ENCODE measurements at regions not wholly inside any gene's neighbourhood (a gene's known extent, or its start where the extent isn't known, plus 50 kb on each side); places are given as distances from the start of the nearest gene placed in this dataset.
A peak's percentile ranks its signal among the peaks of the same experiment; 100 is the strongest.

DNA sequence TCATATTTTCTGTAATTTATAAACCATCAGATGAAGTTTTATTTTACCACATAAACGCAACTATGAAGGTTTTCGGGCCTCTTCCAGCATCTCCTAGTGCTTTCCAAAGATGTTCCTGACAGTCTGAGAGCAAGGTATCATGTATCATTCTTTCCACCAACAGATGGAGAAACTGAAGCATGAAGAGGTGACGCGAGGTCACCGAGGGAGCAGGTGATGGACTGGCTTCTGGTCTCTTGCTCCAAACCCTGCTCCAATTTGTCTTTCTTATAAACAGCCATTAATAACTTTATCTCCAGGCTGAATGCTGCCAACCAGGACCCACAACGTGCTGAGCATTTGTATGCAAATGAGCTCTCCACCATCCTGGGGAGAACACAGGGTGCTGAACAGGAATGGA, 86.3 kb upstream of the MAML3 start:
- H3K27ac ChIP-seq, result no peak overlapping the region
- no peak for DNase-seq
- H3K4me3 ChIP-seq, result no peak overlapping the region
- WGBS, 2 donors, result 84 to 89% methylated on average over 6 of the region's 6 CpGs
- H3K27me3 ChIP-seq, result no peaks in the 10 kb centered on the region
- H3K36me3 ChIP-seq (ENCODE audit: low read depth, missing control alignments), result no peaks in the 10 kb centered on the region
- no peak for TF ChIP-seq POLR2A (IDR thresholded peaks at IDR 0.05)
- TF ChIP-seq CTCF (IDR thresholded peaks at IDR 0.05), result no peak
- no peaks in the 10 kb centered on the region for H3K9me3 ChIP-seq
- intact Hi-C loops (cut with DNase I; ENCODE audit: low total_unique reads), result no loop called here
- peaks cover 27% of the 10 kb centered on the region for H3K4me1 ChIP-seq

DNA sequence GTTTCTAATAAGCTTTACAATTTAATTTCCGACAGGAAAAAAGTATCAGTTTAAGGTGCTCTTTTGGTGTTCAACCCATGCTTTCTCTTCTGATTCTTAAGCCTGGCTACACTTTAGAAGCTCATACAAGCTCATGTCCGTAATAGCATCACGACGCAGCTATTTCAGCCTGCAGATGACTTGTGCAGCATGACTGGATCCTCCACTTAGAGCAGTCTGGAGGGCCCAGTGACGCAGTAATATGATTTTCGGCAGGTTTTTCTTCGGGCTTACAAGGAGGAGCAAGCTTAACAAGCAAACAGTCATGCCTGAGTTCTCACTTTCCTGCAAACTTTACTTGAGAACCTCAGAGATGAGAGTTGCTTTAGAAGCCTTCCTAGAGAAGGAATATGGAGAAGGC, 85.3 kb upstream of the MAML3 start:
- Histone ChIP-seq H3K27me3 (no peaks in the 10 kb centered on the region), H3K4me3 (no peak overlapping the region), H3K4me1 (peaks cover 27% of the 10 kb centered on the region), H3K36me3 (ENCODE audit: low read depth, missing control alignments) (no peaks in the 10 kb centered on the region), H3K9me3 (no peaks in the 10 kb centered on the region), H3K27ac (no peak overlapping the region)
- 69 to 85% methylated on average over 7 of the region's 7 CpGs for WGBS, 2 donors
- intact Hi-C loops (cut with DNase I; ENCODE audit: low total_unique reads), result loop anchor here (10.0 kb wide), 1 partner anchor 65 kb away; no protein-coding TSS in a partner anchor
- no peak for DNase-seq
- TF ChIP-seq CTCF (IDR thresholded peaks at IDR 0.05) (no peak), POLR2A (IDR thresholded peaks at IDR 0.05) (no peak)

- Histone ChIP-seq H3K4me3 (peak overlapping the region in 1 of 2 donors; percentile 34), H3K36me3 (ENCODE audit: low read depth, missing control alignments) (no peaks in the 10 kb centered on the region), H3K27ac (peak overlapping the region; percentile 75 to 79), H3K9me3 (no peaks in the 10 kb centered on the region), H3K4me1 (peaks cover 27% of the 10 kb centered on the region), H3K27me3 (no peaks in the 10 kb centered on the region)
- DNase-seq, result peak; percentile 86
- 39 to 45% methylated on average over 8 to 13 of the region's 13 CpGs for WGBS, 2 donors
- TF ChIP-seq POLR2A (IDR thresholded peaks at IDR 0.05) (no peak), CTCF (IDR thresholded peaks at IDR 0.05) (no peak)
- intact Hi-C loops (cut with DNase I; ENCODE audit: low total_unique reads), result loop anchor here (10.0 kb wide), 1 partner anchor 64 kb away; no protein-coding TSS in a partner anchor
Observed at GRCh38 chr4:140238351-140239056, 84.5 kb upstream of the MAML3 start.

GRCh38 chr4:140237616-140238350, 83.8 kb upstream of the MAML3 start:
- H3K4me1 ChIP-seq, result peaks cover 27% of the 10 kb centered on the region
- no peaks in the 10 kb centered on the region for H3K36me3 ChIP-seq (ENCODE audit: low read depth, missing control alignments)
- DNase-seq, result peak; percentile 78
- WGBS, 2 donors, result 4 to 6% methylated on average over 9 to 16 of the region's 16 CpGs
- no peak for TF ChIP-seq CTCF (IDR thresholded peaks at IDR 0.05)
- no peak for TF ChIP-seq POLR2A (IDR thresholded peaks at IDR 0.05)
- no peaks in the 10 kb centered on the region for H3K27me3 ChIP-seq
- intact Hi-C loops (cut with DNase I; ENCODE audit: low total_unique reads), result loop anchor here (10.0 kb wide), 1 partner anchor 63 kb away; no protein-coding TSS in a partner anchor
- peak overlapping the region; percentile 75 to 79 for H3K27ac ChIP-seq
- H3K4me3 ChIP-seq, result peak overlapping the region in 1 of 2 donors; percentile 34
- no peaks in the 10 kb centered on the region for H3K9me3 ChIP-seq

Measured in testis (tissue), 2 donors.